ENCODE measurements at regions not wholly inside any gene's neighbourhood (a gene's known extent, or its start where the extent isn't known, plus 50 kb on each side); places are given as distances from the start of the nearest gene placed in this dataset.

DNA sequence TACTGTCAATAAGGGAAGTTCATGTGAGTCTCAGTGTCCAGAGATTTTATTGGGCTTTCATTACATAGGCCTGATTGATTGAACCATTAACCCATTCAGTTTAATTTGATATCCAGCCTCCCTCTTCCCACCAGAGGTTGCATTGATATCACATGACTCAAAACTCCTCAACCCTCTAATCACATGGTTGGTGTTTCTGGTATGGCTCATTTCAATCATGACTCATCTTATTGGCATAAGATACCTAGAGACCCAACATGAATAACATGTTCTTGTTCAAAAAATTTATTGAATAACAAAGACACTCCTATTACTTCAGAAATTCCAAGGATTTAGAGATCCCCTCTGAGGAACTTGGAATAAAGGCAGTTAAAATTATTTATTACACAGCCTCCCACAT, 982.2 kb downstream of the TLE1 start:
- TF ChIP-seq EZH2 (optimal IDR thresholded peaks at IDR 0.05; ENCODE audit: low read depth, low read length) = no peak
- TF ChIP-seq, protein P1, sequence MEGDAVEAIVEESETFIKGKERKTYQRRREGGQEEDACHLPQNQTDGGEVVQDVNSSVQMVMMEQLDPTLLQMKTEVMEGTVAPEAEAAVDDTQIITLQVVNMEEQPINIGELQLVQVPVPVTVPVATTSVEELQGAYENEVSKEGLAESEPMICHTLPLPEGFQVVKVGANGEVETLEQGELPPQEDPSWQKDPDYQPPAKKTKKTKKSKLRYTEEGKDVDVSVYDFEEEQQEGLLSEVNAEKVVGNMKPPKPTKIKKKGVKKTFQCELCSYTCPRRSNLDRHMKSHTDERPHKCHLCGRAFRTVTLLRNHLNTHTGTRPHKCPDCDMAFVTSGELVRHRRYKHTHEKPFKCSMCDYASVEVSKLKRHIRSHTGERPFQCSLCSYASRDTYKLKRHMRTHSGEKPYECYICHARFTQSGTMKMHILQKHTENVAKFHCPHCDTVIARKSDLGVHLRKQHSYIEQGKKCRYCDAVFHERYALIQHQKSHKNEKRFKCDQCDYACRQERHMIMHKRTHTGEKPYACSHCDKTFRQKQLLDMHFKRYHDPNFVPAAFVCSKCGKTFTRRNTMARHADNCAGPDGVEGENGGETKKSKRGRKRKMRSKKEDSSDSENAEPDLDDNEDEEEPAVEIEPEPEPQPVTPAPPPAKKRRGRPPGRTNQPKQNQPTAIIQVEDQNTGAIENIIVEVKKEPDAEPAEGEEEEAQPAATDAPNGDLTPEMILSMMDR (IDR thresholded peaks at IDR 0.05; ENCODE audit: low read length) = no peak
- TF ChIP-seq EZH2phosphoT487 (IDR thresholded peaks at IDR 0.05; ENCODE audit: low read length) = no peak
- H3K27me3 ChIP-seq (replicated peaks; ENCODE audit: insufficient read depth, low read length) = no peaks in the 10 kb centered on the region
- no peak overlapping the region for H3K27ac ChIP-seq (ENCODE audit: low read length)
- H3K9me3 ChIP-seq (replicated peaks; ENCODE audit: insufficient read depth, low read length) = no peaks in the 10 kb centered on the region
- H3K9ac ChIP-seq (ENCODE audit: low read length) = no peak overlapping the region
- H2AFZ ChIP-seq (ENCODE audit: low read length) = no peak overlapping the region
- no peaks in the 10 kb centered on the region for H4K20me1 ChIP-seq (ENCODE audit: insufficient read depth, low read length)
- H3F3A ChIP-seq (ENCODE audit: insufficient read depth, low read length) = no peaks in the 10 kb centered on the region
- H3K4me2 ChIP-seq (ENCODE audit: low read depth, low read length) = no peak overlapping the region
- no peaks in the 10 kb centered on the region for H3K36me3 ChIP-seq (replicated peaks; ENCODE audit: insufficient read depth, low read length)
- no peaks in the 10 kb centered on the region for H3K4me1 ChIP-seq (ENCODE audit: low read length)
- no peaks in the 10 kb centered on the region for H3K79me2 ChIP-seq (ENCODE audit: low read length)
- H3K9me2 ChIP-seq (replicated peaks; ENCODE audit: insufficient read depth, low read length) = no peaks in the 10 kb centered on the region
- H3K4me3 ChIP-seq (ENCODE audit: low read length) = no peak overlapping the region
- DNase-seq = no peak

DNA sequence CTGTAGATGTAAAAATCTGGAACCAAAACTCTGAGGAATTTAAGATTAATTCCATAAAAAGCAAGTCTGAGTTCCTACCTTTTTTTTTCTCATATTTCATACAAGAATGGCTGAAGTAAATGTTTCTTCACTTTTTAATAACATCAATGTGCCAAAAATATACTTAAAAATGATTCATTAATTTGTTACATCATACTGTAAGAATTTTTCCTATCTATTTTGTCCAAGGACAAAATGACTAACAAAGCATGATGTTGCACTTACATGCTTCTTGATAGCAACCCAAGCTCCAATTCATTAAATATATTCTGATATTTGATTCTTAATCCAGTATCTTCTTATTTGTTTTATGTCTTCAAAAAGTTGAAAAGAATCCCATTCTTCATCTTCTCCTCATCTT, 988.3 kb downstream of the TLE1 start:
- H3K27ac ChIP-seq (ENCODE audit: low read length) = no peak overlapping the region
- no peak overlapping the region for H3K4me2 ChIP-seq (ENCODE audit: low read depth, low read length)
- DNase-seq = no peak
- H3K27me3 ChIP-seq (replicated peaks; ENCODE audit: insufficient read depth, low read length) = no peaks in the 10 kb centered on the region
- no peaks in the 10 kb centered on the region for H3F3A ChIP-seq (ENCODE audit: insufficient read depth, low read length)
- H3K9ac ChIP-seq (ENCODE audit: low read length) = no peak overlapping the region
- no peak overlapping the region for H2AFZ ChIP-seq (ENCODE audit: low read length)
- no peaks in the 10 kb centered on the region for H3K9me3 ChIP-seq (replicated peaks; ENCODE audit: insufficient read depth, low read length)
- H3K36me3 ChIP-seq (replicated peaks; ENCODE audit: insufficient read depth, low read length) = no peaks in the 10 kb centered on the region
- no peaks in the 10 kb centered on the region for H3K4me1 ChIP-seq (ENCODE audit: low read length)
- no peaks in the 10 kb centered on the region for H3K79me2 ChIP-seq (ENCODE audit: low read length)
- H3K9me2 ChIP-seq (replicated peaks; ENCODE audit: insufficient read depth, low read length) = no peaks in the 10 kb centered on the region
- no peaks in the 10 kb centered on the region for H4K20me1 ChIP-seq (ENCODE audit: insufficient read depth, low read length)
- TF ChIP-seq, protein P1 (IDR thresholded peaks at IDR 0.05; ENCODE audit: low read length) = no peak
- no peak for TF ChIP-seq EZH2phosphoT487 (IDR thresholded peaks at IDR 0.05; ENCODE audit: low read length)
- TF ChIP-seq EZH2 (optimal IDR thresholded peaks at IDR 0.05; ENCODE audit: low read depth, low read length) = no peak
- H3K4me3 ChIP-seq (ENCODE audit: low read length) = no peak overlapping the region

GRCh38 chr9:80699511-80699998, 989.8 kb downstream of the TLE1 start:
- DNase-seq = no peak
- Histone ChIP-seq H2AFZ (ENCODE audit: low read length) (no peak overlapping the region), H3K9me2 (replicated peaks; ENCODE audit: insufficient read depth, low read length) (no peaks in the 10 kb centered on the region), H4K20me1 (ENCODE audit: insufficient read depth, low read length) (no peaks in the 10 kb centered on the region), H3K4me2 (ENCODE audit: low read depth, low read length) (no peak overlapping the region), H3K27ac (ENCODE audit: low read length) (no peak overlapping the region), H3F3A (ENCODE audit: insufficient read depth, low read length) (no peaks in the 10 kb centered on the region), H3K4me3 (ENCODE audit: low read length) (no peak overlapping the region), H3K4me1 (ENCODE audit: low read length) (no peaks in the 10 kb centered on the region), H3K79me2 (ENCODE audit: low read length) (no peaks in the 10 kb centered on the region), H3K27me3 (replicated peaks; ENCODE audit: insufficient read depth, low read length) (no peaks in the 10 kb centered on the region), H3K36me3 (replicated peaks; ENCODE audit: insufficient read depth, low read length) (no peaks in the 10 kb centered on the region), H3K9me3 (replicated peaks; ENCODE audit: insufficient read depth, low read length) (no peaks in the 10 kb centered on the region), H3K9ac (ENCODE audit: low read length) (no peak overlapping the region)
- TF ChIP-seq EZH2 (optimal IDR thresholded peaks at IDR 0.05; ENCODE audit: low read depth, low read length) (no peak), EZH2phosphoT487 (IDR thresholded peaks at IDR 0.05; ENCODE audit: low read length) (no peak)
- TF ChIP-seq, protein P1 (IDR thresholded peaks at IDR 0.05; ENCODE audit: low read length) = no peak
